Caco-2 (cell line): ENCODE measurements at regions not wholly inside any gene's neighbourhood (a gene's known extent, or its start where the extent isn't known, plus 50 kb on each side); places are given as distances from the start of the nearest gene placed in this dataset.

Experiments
- BruUV-seq: library from RNA; stranded (reverse); fragments of 400-500 nt; replicated peaks from 2 replicates; lab custom pipeline; 2021; lab: Mats Ljungman, UMichigan
- CTCF ChIA-PET: fragments of 300-600 bp; sonication (Branson Sonifier 250); formaldehyde crosslinking; loops from one replicate; lab custom pipeline; 2022; ENCODE audit warnings: antibody characterized with exemption; lab: Charles Lee
- POLR2A ChIA-PET: fragments of 300-600 bp; sonication (Branson Sonifier 250); formaldehyde crosslinking; loops from one replicate; lab custom pipeline; 2022; ENCODE audit warnings: antibody characterized with exemption; lab: Charles Lee
- DNase-seq, 2 experiments: peaks; one replicate each; pipeline versions ENCODE4 v3.0.0 to v3.0.0-alpha.2; 2020 to 2022
- H3K27me3 ChIP-seq: replicated peaks from 2 replicates; pipeline ENCODE4 v1.6.0; 2011; ENCODE audit warnings: low read length; ENCODE audit not compliant: control insufficient read depth, insufficient read depth
- H3K36me3 ChIP-seq: 2 replicates; pipeline ENCODE4 v1.5.1; 2011; ENCODE audit warnings: low read length; ENCODE audit not compliant: control insufficient read depth, insufficient read depth
- H3K4me1 ChIP-seq: fragments of 250-450 bp; sonication (Bioruptor Pico); 2 replicates; pipeline ENCODE4 v1.5.1; 2020; ENCODE audit warnings: mild to moderate bottlenecking
- H3K4me3 ChIP-seq: 2 replicates; pipeline ENCODE4 v1.5.1; 2011; ENCODE audit warnings: low read depth, mild to moderate bottlenecking, control low read depth, low read length
- H3K9me3 ChIP-seq: fragments of 250-450 bp; sonication (Bioruptor Pico); 2 replicates; pipeline ENCODE4 v1.5.1; 2020; ENCODE audit warnings: mild to moderate bottlenecking, moderate library complexity
- H3K27ac Mint-ChIP-seq: one replicate; pipeline ENCODE4 v1.8.0; 2022; ENCODE audit warnings: mixed read lengths; ENCODE audit not compliant: unreplicated experiment
- H3K27me3 Mint-ChIP-seq: one replicate; pipeline ENCODE4 v1.8.0; 2022; ENCODE audit warnings: mixed read lengths; ENCODE audit not compliant: insufficient read depth, unreplicated experiment
- H3K36me3 Mint-ChIP-seq: one replicate; pipeline ENCODE4 v1.8.0; 2022; ENCODE audit warnings: mild to moderate bottlenecking, mixed read lengths; ENCODE audit not compliant: insufficient read depth, unreplicated experiment
- H3K4me1 Mint-ChIP-seq: one replicate; pipeline ENCODE4 v1.8.0; 2022; ENCODE audit warnings: low read depth, mixed read lengths; ENCODE audit not compliant: unreplicated experiment
- H3K4me3 Mint-ChIP-seq: one replicate; pipeline ENCODE4 v1.8.0; 2022; ENCODE audit warnings: mild to moderate bottlenecking, moderate library complexity, mixed read lengths; ENCODE audit not compliant: unreplicated experiment
- H3K9me3 Mint-ChIP-seq: one replicate; pipeline ENCODE4 v1.8.0; 2022; ENCODE audit warnings: mixed read lengths; ENCODE audit not compliant: unreplicated experiment
- CTCF ChIP-seq, 2 experiments: fragments of 200-600 bp in 1 of 2; IDR thresholded peaks; 1 replicate in 1 of 2; 2 replicates in 1 of 2; pipeline versions ENCODE4 v1.5.1 to v1.8.0; 2011 to 2022; ENCODE audit warnings: antibody characterized with exemption in 1 of 2, control low read depth in 1 of 2, inconsistent platforms in 1 of 2, low read depth in 1 of 2, low read length in 1 of 2, mild to moderate bottlenecking in 1 of 2, moderate library complexity in 1 of 2; ENCODE audit not compliant: insufficient read depth in 1 of 2, severe bottlenecking in 1 of 2, unreplicated experiment in 1 of 2
- intact Hi-C: fragments of 100-400 bp; cut with micrococcal nuclease; formaldehyde crosslinking; loops from one replicate; pipeline ENCODE4 v1.10.0; 2022; ENCODE audit not compliant: unreplicated experiment

- Mint-ChIP-seq H3K9me3 (no peaks in the 10 kb centered on the region), H3K4me3 (no peak overlapping the region), H3K27me3 (no peaks in the 10 kb centered on the region), H3K4me1 (no peaks in the 10 kb centered on the region), H3K36me3 (no peaks in the 10 kb centered on the region), H3K27ac (no peak overlapping the region)
- Histone ChIP-seq H3K4me1 (no peaks in the 10 kb centered on the region), H3K9me3 (no peaks in the 10 kb centered on the region), H3K4me3 (no peak overlapping the region), H3K27me3 (no peaks in the 10 kb centered on the region), H3K36me3 (no peaks in the 10 kb centered on the region)
- BruUV-seq: no TSS peak
- peak in 1 of 2 experiments; percentile 48 for TF ChIP-seq CTCF (IDR thresholded peaks at IDR 0.05; ENCODE audit: insufficient read depth in 1 of 2, low read depth in 1 of 2, low read length in 1 of 2, severe bottlenecking in 1 of 2, unreplicated experiment in 1 of 2)
- intact Hi-C loops: loop anchor here (1.0 to 5.0 kb wide), 2 partner anchors 121 to 196 kb away; no protein-coding TSS in a partner anchor
- peak in 1 of 2 experiments; percentile 37 for DNase-seq
- POLR2A ChIA-PET: no interaction called here
- CTCF ChIA-PET: interaction anchor here (1.0 to 1.4 kb wide), 3 partner anchors 121 to 196 kb away, joined by 4 to 9 read pairs (median 9); no protein-coding TSS in a partner anchor
These were observed 119.7 kb upstream of the MYOCD start for GRCh38 chr17:12545877-12546513.

DNA sequence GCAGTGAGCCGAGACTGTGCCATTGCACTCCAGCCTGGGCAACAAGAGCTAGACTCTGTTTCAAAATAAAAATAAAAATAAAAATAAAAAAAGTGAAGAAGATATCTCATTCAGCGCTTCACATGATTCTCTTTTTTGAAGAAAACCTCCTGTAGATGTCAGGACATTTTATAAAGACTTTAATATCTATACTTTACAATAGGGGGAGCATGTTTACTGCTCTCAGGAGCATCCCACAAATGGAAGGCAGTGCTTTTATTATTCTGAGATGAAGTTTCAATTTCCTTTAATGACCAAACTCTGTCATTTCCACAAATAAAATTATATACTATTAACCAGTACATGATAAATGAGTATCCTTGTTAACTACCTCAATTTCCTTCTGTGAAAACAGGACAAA lies 118.7 kb upstream of the MYOCD start:
- POLR2A ChIA-PET: no interaction called here
- BruUV-seq: no TSS peak
- H3K4me1 ChIP-seq: no peaks in the 10 kb centered on the region

DNA sequence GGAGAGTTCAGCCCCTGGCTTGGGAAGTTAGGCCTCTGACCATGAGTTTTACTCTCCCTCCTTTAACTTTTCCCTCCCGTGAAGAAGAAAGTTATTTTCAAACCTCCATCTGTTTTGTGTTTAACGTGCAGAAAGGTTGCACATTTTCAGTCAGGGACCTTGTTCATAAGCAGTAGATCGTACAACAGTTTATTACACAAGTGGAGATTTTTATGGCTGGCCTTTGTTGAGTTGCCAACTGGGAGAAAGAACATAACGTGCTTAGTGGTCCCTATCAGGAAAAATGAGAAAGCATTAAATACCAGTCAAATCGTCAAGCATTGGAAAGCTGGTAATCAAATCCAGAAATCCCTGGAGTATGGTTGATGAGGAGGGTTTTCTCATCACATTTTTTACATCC lies 117.9 kb upstream of the MYOCD start:
- H3K27me3 ChIP-seq: no peaks in the 10 kb centered on the region
- intact Hi-C loops: loop anchor here (5.0 kb wide), 1 partner anchor 194 kb away; no protein-coding TSS in a partner anchor
- no peaks in the 10 kb centered on the region for H3K9me3 ChIP-seq
- H3K4me3 Mint-ChIP-seq: no peak overlapping the region
- POLR2A ChIA-PET: no interaction called here
- no peaks in the 10 kb centered on the region for H3K36me3 Mint-ChIP-seq
- CTCF ChIA-PET: no interaction called here
- no peaks in the 10 kb centered on the region for H3K9me3 Mint-ChIP-seq
- H3K4me3 ChIP-seq: no peak overlapping the region
- BruUV-seq: no TSS peak
- no peak for DNase-seq
- H3K4me1 ChIP-seq: no peaks in the 10 kb centered on the region
- H3K27me3 Mint-ChIP-seq: no peaks in the 10 kb centered on the region
- no peaks in the 10 kb centered on the region for H3K36me3 ChIP-seq
- TF ChIP-seq CTCF (IDR thresholded peaks at IDR 0.05; ENCODE audit: insufficient read depth in 1 of 2, low read depth in 1 of 2, low read length in 1 of 2, severe bottlenecking in 1 of 2, unreplicated experiment in 1 of 2): no peak
- H3K4me1 Mint-ChIP-seq: no peaks in the 10 kb centered on the region
- no peak overlapping the region for H3K27ac Mint-ChIP-seq

More for the DNA sequence above, 118.7 kb upstream of the MYOCD start:
- Histone ChIP-seq H3K36me3 (no peaks in the 10 kb centered on the region), H3K27me3 (no peaks in the 10 kb centered on the region), H3K4me3 (no peak overlapping the region), H3K9me3 (no peaks in the 10 kb centered on the region)
- CTCF ChIA-PET: no interaction called here
- no peak overlapping the region for H3K27ac Mint-ChIP-seq
- no peak for DNase-seq
- H3K9me3 Mint-ChIP-seq: no peaks in the 10 kb centered on the region
- TF ChIP-seq CTCF (IDR thresholded peaks at IDR 0.05; ENCODE audit: insufficient read depth in 1 of 2, low read depth in 1 of 2, low read length in 1 of 2, severe bottlenecking in 1 of 2, unreplicated experiment in 1 of 2): no peak
- no peaks in the 10 kb centered on the region for H3K27me3 Mint-ChIP-seq
- H3K4me3 Mint-ChIP-seq: no peak overlapping the region
- no peaks in the 10 kb centered on the region for H3K4me1 Mint-ChIP-seq
- no peaks in the 10 kb centered on the region for H3K36me3 Mint-ChIP-seq
- intact Hi-C loops: loop anchor here (1.0 to 5.0 kb wide), 2 partner anchors 120 to 195 kb away; no protein-coding TSS in a partner anchor
